Mucosa of stomach (tissue), 1 donor: ENCODE measurements at regions not wholly inside any gene's neighbourhood (a gene's known extent, or its start where the extent isn't known, plus 50 kb on each side); places are given as distances from the start of the nearest gene placed in this dataset.

Source experiments
- H3K27me3 ChIP-seq: one replicate; pipeline ENCODE4 v1.7.0; 2013; ENCODE audit warnings: mild to moderate bottlenecking, low read length; ENCODE audit not compliant: control insufficient read depth, insufficient read depth
- H3K36me3 ChIP-seq: one replicate; pipeline ENCODE4 v1.7.0; 2013; ENCODE audit warnings: low read length; ENCODE audit not compliant: control insufficient read depth, insufficient read depth
- H3K4me1 ChIP-seq: one replicate; pipeline ENCODE4 v1.7.0; 2013; ENCODE audit warnings: mild to moderate bottlenecking, low read length; ENCODE audit not compliant: control insufficient read depth, insufficient read depth
- H3K4me3 ChIP-seq: one replicate; pipeline ENCODE4 v1.7.0; 2013; ENCODE audit warnings: low read length
- H3K9ac ChIP-seq: one replicate; pipeline ENCODE4 v1.7.0; 2013; ENCODE audit warnings: mild to moderate bottlenecking, low read length, moderate library complexity
- H3K9me3 ChIP-seq: one replicate; pipeline ENCODE4 v1.7.0; 2013; ENCODE audit warnings: mild to moderate bottlenecking, low read length, moderate library complexity; ENCODE audit not compliant: control insufficient read depth
- donor health status: Pancreatic carcinoma.

GRCh38 chr6:156273065-156273711 lies 504.0 kb upstream of the ARID1B start:
- no peaks in the 10 kb centered on the region for H3K9me3 ChIP-seq
- no peaks in the 10 kb centered on the region for H3K27me3 ChIP-seq
- H3K4me3 ChIP-seq: no peak overlapping the region
- H3K4me1 ChIP-seq: no peaks in the 10 kb centered on the region
- H3K9ac ChIP-seq: no peak overlapping the region
- no peaks in the 10 kb centered on the region for H3K36me3 ChIP-seq

DNA sequence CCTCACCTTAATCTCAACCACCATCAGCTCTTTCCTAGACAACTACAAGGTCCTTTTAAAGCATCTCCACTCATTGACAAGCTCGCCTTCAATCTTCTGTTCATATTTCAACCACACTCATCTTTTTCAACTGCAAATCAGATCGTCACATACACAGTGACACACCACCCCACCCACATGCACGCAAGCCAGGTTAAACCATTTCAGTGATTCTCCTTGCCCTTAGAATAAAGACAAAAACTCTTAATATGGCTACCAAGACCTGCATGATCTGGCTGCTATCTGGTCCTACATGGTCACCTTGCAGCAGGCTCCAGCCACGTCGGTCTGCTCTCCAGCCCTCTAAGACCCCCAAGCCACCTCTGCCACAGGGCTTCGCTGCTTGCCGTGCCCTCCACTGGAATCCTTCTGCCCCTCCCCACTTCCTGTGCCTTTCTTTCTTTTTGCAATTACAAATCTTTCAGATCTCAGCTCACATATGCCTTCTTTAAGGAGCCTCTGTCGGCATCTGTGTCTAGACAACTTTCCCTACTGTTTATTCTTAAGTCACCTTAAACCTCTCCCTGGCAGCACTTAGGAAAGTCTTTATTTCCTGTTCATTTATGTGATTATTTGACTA lies 507.3 kb upstream of the ARID1B start:
- Histone ChIP-seq H3K36me3 (no peaks in the 10 kb centered on the region), H3K9ac (no peak overlapping the region)

GRCh38 chr6:156268849-156269248 lies 508.3 kb upstream of the ARID1B start:
- no peaks in the 10 kb centered on the region for H3K36me3 ChIP-seq
- H3K9me3 ChIP-seq: no peaks in the 10 kb centered on the region
- no peaks in the 10 kb centered on the region for H3K4me1 ChIP-seq
- H3K9ac ChIP-seq: no peak overlapping the region
- H3K4me3 ChIP-seq: no peak overlapping the region
- H3K27me3 ChIP-seq: no peaks in the 10 kb centered on the region

More for the DNA sequence above, 507.3 kb upstream of the ARID1B start:
- H3K4me1 ChIP-seq: no peaks in the 10 kb centered on the region
- no peaks in the 10 kb centered on the region for H3K9me3 ChIP-seq
- H3K4me3 ChIP-seq: no peak overlapping the region
- no peaks in the 10 kb centered on the region for H3K27me3 ChIP-seq

GRCh38 chr6:156262014-156262413 lies 515.2 kb upstream of the ARID1B start:
- no peaks in the 10 kb centered on the region for H3K36me3 ChIP-seq

DNA sequence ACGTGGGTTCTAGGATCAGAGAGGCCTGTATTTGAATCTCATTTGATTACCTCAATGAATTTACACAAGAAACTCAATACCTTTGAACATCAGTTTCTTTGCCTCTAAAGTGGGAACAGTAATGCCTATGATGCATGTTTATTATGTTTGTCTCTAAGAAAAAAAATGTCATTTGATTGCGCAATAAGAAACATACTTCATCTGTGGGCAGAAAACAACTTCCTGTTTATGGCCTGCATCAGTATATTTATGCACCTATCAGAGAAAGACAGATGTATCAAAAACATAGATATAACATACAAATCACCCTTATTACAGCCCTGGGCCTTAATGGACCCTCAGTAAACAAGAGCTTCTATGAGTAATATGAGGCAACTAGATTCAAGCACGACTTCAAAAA lies 516.4 kb upstream of the ARID1B start:
- no peak overlapping the region for H3K4me3 ChIP-seq
- no peaks in the 10 kb centered on the region for H3K4me1 ChIP-seq
- no peaks in the 10 kb centered on the region for H3K9me3 ChIP-seq
- H3K9ac ChIP-seq: no peak overlapping the region
- no peaks in the 10 kb centered on the region for H3K27me3 ChIP-seq
- no peaks in the 10 kb centered on the region for H3K36me3 ChIP-seq

More at GRCh38 chr6:156262014-156262413, 515.2 kb upstream of the ARID1B start:
- no peak overlapping the region for H3K4me3 ChIP-seq
- no peak overlapping the region for H3K9ac ChIP-seq
- H3K4me1 ChIP-seq: no peaks in the 10 kb centered on the region
- no peaks in the 10 kb centered on the region for H3K27me3 ChIP-seq
- H3K9me3 ChIP-seq: no peaks in the 10 kb centered on the region

DNA sequence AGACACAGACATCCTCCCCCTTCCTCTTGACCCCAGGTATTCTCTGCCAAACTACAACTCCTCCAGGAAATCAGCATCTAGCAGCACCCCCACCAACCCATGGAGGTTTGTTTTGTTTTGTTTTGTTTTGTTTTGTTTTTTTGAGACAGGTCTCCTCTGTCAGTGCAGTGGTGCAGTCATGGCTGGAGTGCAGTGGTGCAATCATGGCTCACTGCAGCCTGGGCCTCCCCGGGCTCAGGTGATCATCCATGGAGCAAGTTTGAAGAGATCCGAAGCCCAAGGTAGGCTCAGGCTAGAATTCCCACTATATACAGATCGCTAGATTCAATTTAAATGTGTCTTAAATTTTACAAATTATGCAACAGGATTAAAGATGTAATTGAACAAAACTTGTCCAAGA lies 518.2 kb upstream of the ARID1B start:
- no peaks in the 10 kb centered on the region for H3K27me3 ChIP-seq
- no peak overlapping the region for H3K4me3 ChIP-seq
- H3K9ac ChIP-seq: no peak overlapping the region
- no peaks in the 10 kb centered on the region for H3K4me1 ChIP-seq
- no peaks in the 10 kb centered on the region for H3K9me3 ChIP-seq
- H3K36me3 ChIP-seq: no peaks in the 10 kb centered on the region

- Histone ChIP-seq H3K9me3 (no peaks in the 10 kb centered on the region), H3K4me3 (no peak overlapping the region), H3K4me1 (no peaks in the 10 kb centered on the region), H3K27me3 (no peaks in the 10 kb centered on the region), H3K9ac (no peak overlapping the region), H3K36me3 (no peaks in the 10 kb centered on the region)
Observed at GRCh38 chr6:156256161-156256560, 521.0 kb upstream of the ARID1B start.

DNA sequence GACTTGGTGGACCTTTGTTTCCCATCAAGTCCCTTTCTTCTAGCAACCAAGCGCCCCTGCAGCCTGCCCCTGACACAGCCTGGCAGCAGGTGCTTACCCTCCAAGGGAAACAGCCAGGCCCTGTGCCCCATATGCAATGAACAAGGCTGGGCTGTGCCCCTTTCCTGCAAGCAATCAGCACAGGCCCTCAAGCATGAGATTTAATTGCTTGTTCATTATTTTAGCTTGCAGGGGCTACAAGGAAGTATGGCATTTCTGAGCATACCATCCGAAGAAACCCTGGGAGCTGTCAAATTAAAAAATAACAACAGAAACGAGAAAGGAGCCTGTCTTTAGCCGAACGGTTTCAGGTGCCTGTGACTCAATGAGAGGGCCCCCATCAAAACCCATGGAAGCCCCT lies 522.9 kb upstream of the ARID1B start:
- Histone ChIP-seq H3K27me3 (no peaks in the 10 kb centered on the region), H3K4me3 (no peak overlapping the region), H3K36me3 (no peaks in the 10 kb centered on the region), H3K9me3 (no peaks in the 10 kb centered on the region), H3K4me1 (no peaks in the 10 kb centered on the region), H3K9ac (no peak overlapping the region)

GRCh38 chr6:156250593-156250992 lies 526.6 kb upstream of the ARID1B start:
- no peak overlapping the region for H3K9ac ChIP-seq

DNA sequence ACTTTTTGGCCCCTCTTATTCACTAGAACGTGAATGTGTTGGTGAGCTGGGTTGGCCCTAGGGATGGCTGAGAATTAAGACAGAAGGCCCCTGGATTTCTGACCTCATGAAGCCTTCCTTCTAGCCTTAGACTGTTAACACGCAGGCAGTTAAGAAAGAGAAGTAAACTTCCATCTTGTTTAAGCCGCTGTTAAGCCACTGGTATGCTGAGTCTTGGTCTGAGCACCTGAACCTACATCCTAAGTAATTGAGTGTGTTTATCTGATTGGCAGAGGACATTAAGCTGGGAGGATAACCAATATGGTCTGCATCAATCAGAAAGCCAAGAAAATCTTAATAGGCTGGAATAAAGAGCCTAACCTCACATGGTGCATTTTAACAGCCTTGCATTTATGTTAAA lies 535.0 kb upstream of the ARID1B start:
- Histone ChIP-seq H3K4me1 (no peaks in the 10 kb centered on the region), H3K27me3 (no peaks in the 10 kb centered on the region), H3K9me3 (no peaks in the 10 kb centered on the region), H3K4me3 (no peak overlapping the region), H3K36me3 (no peaks in the 10 kb centered on the region), H3K9ac (no peak overlapping the region)

More at GRCh38 chr6:156250593-156250992, 526.6 kb upstream of the ARID1B start:
- Histone ChIP-seq H3K27me3 (no peaks in the 10 kb centered on the region), H3K4me1 (no peaks in the 10 kb centered on the region), H3K4me3 (no peak overlapping the region), H3K36me3 (no peaks in the 10 kb centered on the region), H3K9me3 (no peaks in the 10 kb centered on the region)

- Histone ChIP-seq H3K27me3 (no peaks in the 10 kb centered on the region), H3K9me3 (no peaks in the 10 kb centered on the region), H3K4me1 (no peaks in the 10 kb centered on the region), H3K36me3 (no peaks in the 10 kb centered on the region), H3K9ac (no peak overlapping the region), H3K4me3 (no peak overlapping the region)
Observed at GRCh38 chr6:156231026-156231765, 546.0 kb upstream of the ARID1B start.

GRCh38 chr6:156219973-156220372 lies 557.2 kb upstream of the ARID1B start:
- Histone ChIP-seq H3K27me3 (no peaks in the 10 kb centered on the region), H3K9ac (no peak overlapping the region), H3K4me3 (no peak overlapping the region), H3K4me1 (no peaks in the 10 kb centered on the region), H3K9me3 (no peaks in the 10 kb centered on the region), H3K36me3 (no peaks in the 10 kb centered on the region)
